Erythroblast (primary cell): ENCODE measurements at regions not wholly inside any gene's neighbourhood (a gene's known extent, or its start where the extent isn't known, plus 50 kb on each side); places are given as distances from the start of the nearest gene placed in this dataset.

Source experiments
- GATA1 ChIP-seq: IDR thresholded peaks from 2 replicates; pipeline ENCODE4 v1.6.1; 2011; ENCODE audit warnings: low read depth, mild to moderate bottlenecking, control low read depth, low read length, moderate library complexity
- POLR2A ChIP-seq: IDR thresholded peaks from 2 replicates; pipeline ENCODE4 v1.6.1; 2011; ENCODE audit warnings: mild to moderate bottlenecking, low read length

DNA sequence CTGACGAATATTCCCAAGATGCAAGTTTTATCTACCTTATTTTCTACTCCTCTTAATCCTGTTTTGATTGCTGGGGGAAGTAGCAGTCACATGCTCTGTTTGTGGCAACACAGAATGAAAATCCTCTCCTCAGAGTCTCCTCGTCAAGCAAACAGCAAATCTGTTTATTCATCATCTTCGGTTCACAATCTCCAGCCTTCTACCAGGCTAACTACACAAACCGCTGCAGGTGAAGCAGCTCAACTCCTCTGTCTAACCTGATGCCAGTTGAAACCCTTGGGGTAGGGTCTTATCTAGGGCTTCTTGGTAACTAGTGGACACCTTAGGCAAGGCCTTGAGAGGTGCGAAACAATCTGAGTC lies 91.0 kb downstream of the SIPA1L2 start:
- no peak for TF ChIP-seq POLR2A
- no peak for TF ChIP-seq GATA1
